Panc1 (cell line): ENCODE measurements at regions not wholly inside any gene's neighbourhood (a gene's known extent, or its start where the extent isn't known, plus 50 kb on each side); places are given as distances from the start of the nearest gene placed in this dataset.

Experiments used
- ATAC-seq: fragments of 200-7000 bp; cut with Tn5 transposase; 2 replicates; pipeline ENCODE4 v1.9.1; 2020; ENCODE audit warnings: mild to moderate bottlenecking, moderate library complexity
- BruUV-seq: library from RNA; stranded (reverse); fragments of 400-500 nt; replicated peaks from 2 replicates; lab custom pipeline; 2021; lab: Mats Ljungman, UMichigan
- CTCF ChIA-PET: fragments of 300-600 bp; sonication (Branson Sonifier 250); formaldehyde crosslinking; loops from one replicate; lab custom pipeline; 2022; ENCODE audit warnings: antibody characterized with exemption; lab: Charles Lee
- POLR2A ChIA-PET: fragments of 300-600 bp; sonication (Branson Sonifier 250); formaldehyde crosslinking; loops from one replicate; lab custom pipeline; 2022; ENCODE audit warnings: antibody characterized with exemption; lab: Charles Lee
- DNase-seq: peaks from one replicate; pipeline ENCODE4 v3.0.0-alpha.2; 2010; ENCODE audit warnings: low read depth, low spot score
- H3K27ac ChIP-seq: 2 replicates; pipeline ENCODE4 v1.5.1; 2011; ENCODE audit warnings: mild to moderate bottlenecking, low read length, inconsistent platforms
- H3K27me3 ChIP-seq: fragments of 200-500 bp; sonication (Bioruptor generic); 2 replicates; pipeline ENCODE4 v1.6.0; 2014; ENCODE audit warnings: low read length, inconsistent platforms; ENCODE audit not compliant: control insufficient read depth, insufficient read depth
- H3K36me3 ChIP-seq: fragments of 200-500 bp; sonication (Bioruptor generic); 2 replicates; pipeline ENCODE4 v1.5.1; 2014; ENCODE audit warnings: inconsistent platforms, mild to moderate bottlenecking, low read length, moderate library complexity; ENCODE audit not compliant: control insufficient read depth, insufficient read depth
- H3K4me1 ChIP-seq: 2 replicates; pipeline ENCODE4 v1.5.1; 2011; ENCODE audit warnings: inconsistent platforms, mild to moderate bottlenecking, low read length, moderate library complexity; ENCODE audit not compliant: control insufficient read depth, insufficient read depth
- H3K4me3 ChIP-seq, 2 experiments: 2 replicates each; pipeline ENCODE4 v1.5.1; 2011 to 2012; ENCODE audit warnings: low read depth in 2 of 2, low read length in 2 of 2, mild to moderate bottlenecking in 2 of 2, inconsistent platforms in 1 of 2, moderate library complexity in 1 of 2
- H3K9me3 ChIP-seq: fragments of 200-500 bp; sonication (Bioruptor generic); 2 replicates; pipeline ENCODE4 v1.5.1; 2014; ENCODE audit warnings: low read depth, mild to moderate bottlenecking, inconsistent platforms, low read length, moderate library complexity; ENCODE audit not compliant: control insufficient read depth, insufficient read depth
- CTCF ChIP-seq: fragments of 450-650 bp; IDR thresholded peaks from 2 replicates; pipeline ENCODE4 v1.5.1; 2017; ENCODE audit warnings: mild to moderate bottlenecking
- POLR2AphosphoS5 ChIP-seq: IDR thresholded peaks from 2 replicates; pipeline ENCODE4 v1.6.1; 2012; ENCODE audit warnings: mild to moderate bottlenecking, low read depth, low read length, moderate library complexity
- SIN3A ChIP-seq: IDR thresholded peaks from 2 replicates; pipeline ENCODE4 v1.6.1; 2012; ENCODE audit warnings: low read depth, mild to moderate bottlenecking, low read length, moderate library complexity, borderline replicate concordance; ENCODE audit not compliant: insufficient read depth
- TCF7L2 ChIP-seq: IDR thresholded peaks from 2 replicates; pipeline ENCODE4 v1.6.1; 2011; ENCODE audit warnings: mild to moderate bottlenecking, low read depth, low read length, inconsistent platforms
- in situ Hi-C: cut with HindIII; loops from 2 replicates; pipeline ENCODE4 v1.10.0; 2016; ENCODE audit warnings: low sequenced_read_pairs, low pct_unique_long_range_greater_than_20kb
- intact Hi-C: fragments of 100-400 bp; cut with micrococcal nuclease; formaldehyde crosslinking; loops from one replicate; pipeline ENCODE4 v1.10.0; 2022; ENCODE audit not compliant: unreplicated experiment
- TF ChIP-seq, protein P1 (sequence below), 2 experiments: IDR thresholded peaks; 2 replicates each; pipeline ENCODE4 v1.6.1; 2011 to 2012; ENCODE audit warnings: low read depth in 2 of 2, control low read depth in 1 of 2, low read length in 1 of 2, mild to moderate bottlenecking in 1 of 2, moderate library complexity in 1 of 2; ENCODE audit not compliant: insufficient read depth in 1 of 2

DNA sequence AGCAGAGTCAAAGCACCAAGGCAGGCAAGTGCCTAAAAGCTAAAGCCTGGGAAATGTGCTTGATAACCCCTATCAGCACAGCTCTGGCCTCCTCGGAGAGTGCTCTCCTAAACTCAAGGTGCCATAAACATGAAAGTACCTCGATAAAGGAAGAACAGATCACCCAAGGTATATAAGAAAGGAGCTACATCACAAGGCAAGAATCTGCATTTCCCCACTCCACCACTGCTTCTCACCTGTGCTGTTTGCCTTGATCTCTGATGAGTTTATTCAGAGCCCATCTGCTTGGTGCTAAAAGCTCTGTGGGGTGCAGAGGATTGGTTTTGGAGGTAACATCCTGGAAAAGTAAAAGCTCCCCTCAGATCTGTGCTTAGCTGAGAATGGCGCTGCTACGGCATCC lies 449.5 kb upstream of the CDH5 start:
- no peaks in the 10 kb centered on the region for H3K27me3 ChIP-seq
- no peak overlapping the region for H3K27ac ChIP-seq
- no peaks in the 10 kb centered on the region for H3K9me3 ChIP-seq
- H3K4me3 ChIP-seq = no peak overlapping the region
- TF ChIP-seq POLR2AphosphoS5 (no peak), SIN3A (no peak), CTCF (no peak), TCF7L2 (no peak)
- TF ChIP-seq, protein P1, sequence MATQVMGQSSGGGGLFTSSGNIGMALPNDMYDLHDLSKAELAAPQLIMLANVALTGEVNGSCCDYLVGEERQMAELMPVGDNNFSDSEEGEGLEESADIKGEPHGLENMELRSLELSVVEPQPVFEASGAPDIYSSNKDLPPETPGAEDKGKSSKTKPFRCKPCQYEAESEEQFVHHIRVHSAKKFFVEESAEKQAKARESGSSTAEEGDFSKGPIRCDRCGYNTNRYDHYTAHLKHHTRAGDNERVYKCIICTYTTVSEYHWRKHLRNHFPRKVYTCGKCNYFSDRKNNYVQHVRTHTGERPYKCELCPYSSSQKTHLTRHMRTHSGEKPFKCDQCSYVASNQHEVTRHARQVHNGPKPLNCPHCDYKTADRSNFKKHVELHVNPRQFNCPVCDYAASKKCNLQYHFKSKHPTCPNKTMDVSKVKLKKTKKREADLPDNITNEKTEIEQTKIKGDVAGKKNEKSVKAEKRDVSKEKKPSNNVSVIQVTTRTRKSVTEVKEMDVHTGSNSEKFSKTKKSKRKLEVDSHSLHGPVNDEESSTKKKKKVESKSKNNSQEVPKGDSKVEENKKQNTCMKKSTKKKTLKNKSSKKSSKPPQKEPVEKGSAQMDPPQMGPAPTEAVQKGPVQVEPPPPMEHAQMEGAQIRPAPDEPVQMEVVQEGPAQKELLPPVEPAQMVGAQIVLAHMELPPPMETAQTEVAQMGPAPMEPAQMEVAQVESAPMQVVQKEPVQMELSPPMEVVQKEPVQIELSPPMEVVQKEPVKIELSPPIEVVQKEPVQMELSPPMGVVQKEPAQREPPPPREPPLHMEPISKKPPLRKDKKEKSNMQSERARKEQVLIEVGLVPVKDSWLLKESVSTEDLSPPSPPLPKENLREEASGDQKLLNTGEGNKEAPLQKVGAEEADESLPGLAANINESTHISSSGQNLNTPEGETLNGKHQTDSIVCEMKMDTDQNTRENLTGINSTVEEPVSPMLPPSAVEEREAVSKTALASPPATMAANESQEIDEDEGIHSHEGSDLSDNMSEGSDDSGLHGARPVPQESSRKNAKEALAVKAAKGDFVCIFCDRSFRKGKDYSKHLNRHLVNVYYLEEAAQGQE (IDR thresholded peaks at IDR 0.05; ENCODE audit: insufficient read depth in 1 of 2, low read depth in 2 of 2, low read length in 1 of 2) = no peak
- DNase-seq (no peak), ATAC-seq (no peak)
- in situ Hi-C loops = no loop called here
- ChIA-PET CTCF (no interaction called here), POLR2A (no interaction called here)
- intact Hi-C loops = no loop called here
- H3K36me3 ChIP-seq = no peaks in the 10 kb centered on the region
- BruUV-seq = no TSS peak
- no peaks in the 10 kb centered on the region for H3K4me1 ChIP-seq

DNA sequence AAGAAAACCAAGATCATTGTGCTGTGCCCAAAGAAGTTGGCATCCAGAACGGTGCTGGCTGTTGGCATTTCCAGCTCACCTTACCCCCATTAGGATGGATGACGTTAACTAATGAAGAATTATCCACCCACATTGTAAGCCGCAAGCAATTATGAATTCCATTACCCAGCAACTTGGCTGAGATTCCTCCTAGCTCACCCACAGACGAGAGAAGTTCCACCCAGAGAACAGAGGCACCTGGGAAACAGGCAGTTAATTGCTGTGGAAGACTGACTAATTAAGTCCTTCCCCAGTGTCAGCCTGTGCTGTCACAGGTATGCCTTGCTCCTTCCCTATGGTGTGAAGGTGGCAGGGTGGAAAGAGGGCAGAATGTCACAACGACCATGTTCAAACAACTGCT lies 456.2 kb upstream of the CDH5 start:
- Histone ChIP-seq H3K27ac (no peak overlapping the region), H3K9me3 (no peaks in the 10 kb centered on the region), H3K27me3 (no peaks in the 10 kb centered on the region), H3K4me3 (no peak overlapping the region), H3K36me3 (no peaks in the 10 kb centered on the region), H3K4me1 (no peaks in the 10 kb centered on the region)
- no TSS peak for BruUV-seq
- ATAC-seq = no peak
- ChIA-PET POLR2A (no interaction called here), CTCF (no interaction called here)
- intact Hi-C loops = no loop called here
- DNase-seq = no peak
- in situ Hi-C loops = no loop called here
- no peak for TF ChIP-seq POLR2AphosphoS5
- TF ChIP-seq, protein P1 (IDR thresholded peaks at IDR 0.05; ENCODE audit: insufficient read depth in 1 of 2, low read depth in 2 of 2, low read length in 1 of 2) = no peak
- no peak for TF ChIP-seq SIN3A
- no peak for TF ChIP-seq CTCF
- no peak for TF ChIP-seq TCF7L2
